Adrenal gland (tissue), 9 donors: ENCODE measurements at regions not wholly inside any gene's neighbourhood (a gene's known extent, or its start where the extent isn't known, plus 50 kb on each side); places are given as distances from the start of the nearest gene placed in this dataset.
"Not testable (repeated sequence)": the region's sequence is repeated elsewhere in the genome, so short reads cannot be mapped to it uniquely, and the experiment has no call there.

Experiments
- DNase-seq, 7 donors: peaks; one replicate each; pipeline ENCODE4 v3.0.0-alpha.2; 2019 to 2020
- H3K27ac ChIP-seq, 5 donors: fragments of 200-600 bp; sonication (generic) in 4 of 5; 1 replicate in 3 of 5; 2 replicates in 2 of 5; pipeline versions ENCODE4 v1.5.1 to v1.8.0; 2016 to 2020; ENCODE audit warnings: mild to moderate bottlenecking in 1 of 5
- H3K27me3 ChIP-seq: fragments of 200-600 bp; 2 replicates; pipeline ENCODE4 v1.8.0; 2021
- H3K36me3 ChIP-seq, 2 donors: fragments of 200-600 bp; replicated peaks in 1 of 2; 1 replicate in 1 of 2; 2 replicates in 1 of 2; pipeline versions ENCODE4 v1.5.1 to v1.8.0; 2018 to 2022
- H3K4me1 ChIP-seq, 2 donors: fragments of 200-600 bp; replicated peaks in 1 of 2; 1 replicate in 1 of 2; 2 replicates in 1 of 2; pipeline versions ENCODE4 v1.5.1 to v1.8.0; 2018 to 2021
- H3K4me3 ChIP-seq, 4 donors: fragments of 200-600 bp; sonication (generic) in 3 of 4; one replicate each; pipeline ENCODE4 v1.5.1; 2016 to 2018
- H3K9me3 ChIP-seq, 3 donors: fragments of 200-600 bp; sonication (generic) in 1 of 3; replicated peaks in 1 of 3; 1 replicate in 2 of 3; 2 replicates in 1 of 3; pipeline versions ENCODE4 v1.5.1 to v1.8.0; 2016 to 2021
- CTCF ChIP-seq, 6 experiments: fragments of 450-650 bp in 4 of 6; fragments of 200-600 bp in 2 of 6; sonication (generic) in 1 of 6; IDR thresholded peaks; 1 replicate in 5 of 6; 2 replicates in 1 of 6; pipeline versions ENCODE4 v1.5.1 to v1.8.0; 2016 to 2021; ENCODE audit warnings: antibody characterized with exemption in 6 of 6, mild to moderate bottlenecking in 2 of 6, moderate library complexity in 1 of 6
- POLR2A ChIP-seq, 2 donors: fragments of 450-650 bp; IDR thresholded peaks; one replicate each; pipeline ENCODE4 v1.6.1; 2017; ENCODE audit warnings: antibody characterized with exemption in 2 of 2, mild to moderate bottlenecking in 2 of 2, moderate library complexity in 1 of 2
- WGBS, 4 donors: extraction: QIAGEN DNeasy Blood & Tissue Kit in 2 of 4; methylation state at CpG; one replicate each; pipeline versions ENCODE4 v1.1.5 to v1.1.7; 2013 to 2017; 5-methylcytosine and 5-hydroxymethylcytosine counted together
- intact Hi-C, 2 donors: fragments of 100-400 bp; cut with DNase I; formaldehyde crosslinking; loops; one replicate each; pipeline versions ENCODE4 v1.14.1 to v1.15.0; 2022 to 2023
- donor health status: healthy with polysubstance abuse.
- donor health status: Bipolar disorder and iron deficiency.
- donor health status: DM: yes; HTN: yes; CAD: no.
- donor health status: DM: no; HTN: no; CAD: no.
- donor health status: DM: no; HTN: no; CAD: no.

GRCh38 chr2:12918138-12918834, 201.6 kb downstream of the TRIB2 start:
- 68 to 77% (median 71%) methylated on average over 7 of the region's 7 CpGs for WGBS, 4 donors
- no peak overlapping the region for H3K4me3 ChIP-seq
- H3K27ac ChIP-seq, result peak overlapping the region in 2 of 5 donors; percentile 35 to 83
- H3K36me3 ChIP-seq, result no peaks in the 10 kb centered on the region
- intact Hi-C loops, result loop anchor here in 1 of 2 donors (10.0 kb wide), 1 partner anchor 93 kb away; no protein-coding TSS in a partner anchor
- no peak for DNase-seq
- no peaks in the 10 kb centered on the region for H3K27me3 ChIP-seq
- TF ChIP-seq POLR2A (IDR thresholded peaks at IDR 0.05) (no peak), CTCF (IDR thresholded peaks at IDR 0.05) (no peak)
- H3K4me1 ChIP-seq, result peaks cover 0 to 7% of the 10 kb centered on the region in 2 donors
- no peaks in the 10 kb centered on the region for H3K9me3 ChIP-seq

- no peaks in the 10 kb centered on the region for H3K36me3 ChIP-seq
- H3K27me3 ChIP-seq, result no peaks in the 10 kb centered on the region
- WGBS, 4 donors, result 48 to 61% (median 53%) methylated on average over 7 of the region's 7 CpGs
- no peaks in the 10 kb centered on the region for H3K9me3 ChIP-seq
- peaks cover 0 to 7% of the 10 kb centered on the region in 2 donors for H3K4me1 ChIP-seq
- peak overlapping the region in 2 of 5 donors; percentile 39 to 83 for H3K27ac ChIP-seq
- intact Hi-C loops, result loop anchor here in 1 of 2 donors (10.0 kb wide), 1 partner anchor 94 kb away; no protein-coding TSS in a partner anchor
- TF ChIP-seq CTCF (IDR thresholded peaks at IDR 0.05) (no peak), POLR2A (IDR thresholded peaks at IDR 0.05) (no peak)
- H3K4me3 ChIP-seq, result no peak overlapping the region
- peak in 6 of 7 donors; percentile 39 to 84 (median 56) for DNase-seq
These were observed 202.2 kb downstream of the TRIB2 start for GRCh38 chr2:12918835-12919445.

GRCh38 chr2:12921321-12921720, 204.6 kb downstream of the TRIB2 start:
- Histone ChIP-seq H3K9me3 (no peaks in the 10 kb centered on the region), H3K4me1 (peaks cover 0 to 7% of the 10 kb centered on the region in 2 donors), H3K27me3 (no peaks in the 10 kb centered on the region), H3K4me3 (no peak overlapping the region), H3K36me3 (no peaks in the 10 kb centered on the region), H3K27ac (no peak overlapping the region)
- WGBS, 4 donors, result 83 to 86% (median 85%) methylated on average over 5 of the region's 5 CpGs
- intact Hi-C loops, result loop anchor here (5.0 to 10.0 kb wide), 2 partner anchors 187 to 194 kb away; no protein-coding TSS in a partner anchor
- DNase-seq, result no peak
- TF ChIP-seq POLR2A (IDR thresholded peaks at IDR 0.05) (no peak), CTCF (IDR thresholded peaks at IDR 0.05) (no peak)

GRCh38 chr2:12923907-12924610, 207.3 kb downstream of the TRIB2 start:
- no peaks in the 10 kb centered on the region for H3K27me3 ChIP-seq
- intact Hi-C loops, result loop anchor here (5.0 to 10.0 kb wide), 2 partner anchors 189 to 197 kb away; no protein-coding TSS in a partner anchor
- H3K4me3 ChIP-seq, result no peak overlapping the region
- H3K27ac ChIP-seq, result no peak overlapping the region
- no peak for DNase-seq
- 54 to 74% (median 65%) methylated on average over 4 of the region's 4 CpGs for WGBS, 4 donors
- TF ChIP-seq POLR2A (IDR thresholded peaks at IDR 0.05) (no peak), CTCF (IDR thresholded peaks at IDR 0.05) (no peak)
- H3K36me3 ChIP-seq, result no peaks in the 10 kb centered on the region
- peaks cover 0 to 6% of the 10 kb centered on the region in 2 donors for H3K4me1 ChIP-seq
- no peaks in the 10 kb centered on the region for H3K9me3 ChIP-seq

GRCh38 chr2:12926641-12927040, 209.9 kb downstream of the TRIB2 start:
- H3K4me1 ChIP-seq, H3K27me3 ChIP-seq, DNase-seq, H3K9me3 ChIP-seq, H3K36me3 ChIP-seq, H3K27ac ChIP-seq, H3K4me3 ChIP-seq: not testable (repeated sequence)
- intact Hi-C loops, result loop anchor here in 1 of 2 donors (10.0 kb wide), 1 partner anchor 192 kb away; no protein-coding TSS in a partner anchor
- WGBS, 4 donors, result 95 to 99% (median 96%) methylated on average over 7 to 37 of the region's 37 CpGs
